Prostate gland (tissue), 2 donors: ENCODE measurements at regions not wholly inside any gene's neighbourhood (a gene's known extent, or its start where the extent isn't known, plus 50 kb on each side); places are given as distances from the start of the nearest gene placed in this dataset.

Source experiments
- CTCF ChIP-seq, 4 experiments: fragments of 200-600 bp in 2 of 4; fragments of 450-650 bp in 2 of 4; sonication (generic) in 2 of 4; IDR thresholded peaks; 1 replicate in 3 of 4; 2 replicates in 1 of 4; pipeline ENCODE4 v1.5.1; 2016 to 2019; ENCODE audit warnings: antibody characterized with exemption in 4 of 4, mild to moderate bottlenecking in 2 of 4, moderate library complexity in 2 of 4
- POLR2A ChIP-seq: fragments of 450-650 bp; IDR thresholded peaks from one replicate; pipeline ENCODE4 v1.6.1; 2016; ENCODE audit warnings: antibody characterized with exemption, mild to moderate bottlenecking

GRCh38 chr7:50207686-50208255, 96.7 kb upstream of the IKZF1 start:
- TF ChIP-seq POLR2A (no peak), CTCF (IDR thresholded peaks at IDR 0.05) (no peak)
